Cerebellar cortex (tissue), 1 donor: ENCODE measurements at regions not wholly inside any gene's neighbourhood (a gene's known extent, or its start where the extent isn't known, plus 50 kb on each side); places are given as distances from the start of the nearest gene placed in this dataset.
"Not testable (repeated sequence)": the region's sequence is repeated elsewhere in the genome, so short reads cannot be mapped to it uniquely, and the experiment has no call there.

Experiments
- DNase-seq: peaks from one replicate; pipeline ENCODE4 v3.0.0-alpha.2; 2015; ENCODE audit warnings: low spot score

- no peak for DNase-seq
Measured at GRCh38 chr12:83468988-83469908, 782.5 kb downstream of the TMTC2 start.

- no peak for DNase-seq
Measured at GRCh38 chr12:83465632-83466031, 778.9 kb downstream of the TMTC2 start.

GRCh38 chr12:83462419-83462818 is 775.7 kb downstream of the TMTC2 start:
- DNase-seq = no peak

- no peak for DNase-seq
Measured at GRCh38 chr12:83461336-83461935, 774.7 kb downstream of the TMTC2 start.

- no peak for DNase-seq
Measured at GRCh38 chr12:83451189-83451588, 764.5 kb downstream of the TMTC2 start.

GRCh38 chr12:83434600-83434999 is 747.9 kb downstream of the TMTC2 start:
- DNase-seq = no peak

- DNase-seq = no peak
Measured at GRCh38 chr12:83432176-83432719, 745.5 kb downstream of the TMTC2 start.

- not testable (repeated sequence) for DNase-seq
Measured at GRCh38 chr12:83427586-83428136, 741.0 kb downstream of the TMTC2 start.

GRCh38 chr12:83414981-83415380 is 728.3 kb downstream of the TMTC2 start:
- no peak for DNase-seq

GRCh38 chr12:83408851-83409250 is 722.1 kb downstream of the TMTC2 start:
- DNase-seq = no peak

- no peak for DNase-seq
Measured at GRCh38 chr12:83408146-83408545, 721.4 kb downstream of the TMTC2 start.

- DNase-seq = no peak
Measured at GRCh38 chr12:83404521-83404920, 717.8 kb downstream of the TMTC2 start.

- no peak for DNase-seq
Measured at GRCh38 chr12:83390186-83390585, 703.5 kb downstream of the TMTC2 start.

- DNase-seq = no peak
Measured at GRCh38 chr12:83389237-83389996, 702.7 kb downstream of the TMTC2 start.

GRCh38 chr12:83388551-83388950 is 701.8 kb downstream of the TMTC2 start:
- no peak for DNase-seq

GRCh38 chr12:83386527-83387264 is 700.0 kb downstream of the TMTC2 start:
- DNase-seq = no peak

- DNase-seq = no peak
Measured at GRCh38 chr12:83378186-83378727, 691.6 kb downstream of the TMTC2 start.

GRCh38 chr12:83365317-83365716 is 678.6 kb downstream of the TMTC2 start:
- DNase-seq = no peak

- no peak for DNase-seq
Measured at GRCh38 chr12:83361475-83361874, 674.8 kb downstream of the TMTC2 start.

GRCh38 chr12:83361071-83361470 is 674.4 kb downstream of the TMTC2 start:
- DNase-seq = no peak
